Coronary artery (tissue), 2 donors: ENCODE measurements at regions not wholly inside any gene's neighbourhood (a gene's known extent, or its start where the extent isn't known, plus 50 kb on each side); places are given as distances from the start of the nearest gene placed in this dataset.
"Not testable (repeated sequence)": the region's sequence is repeated elsewhere in the genome, so short reads cannot be mapped to it uniquely, and the experiment has no call there.

ENCODE experiments used
- DNase-seq: peaks from one replicate; pipeline ENCODE4 v3.0.0-alpha.2; 2017; ENCODE audit warnings: low spot score
- H3K27ac ChIP-seq, 2 donors: fragments of 200-600 bp; sonication (generic); one replicate each; pipeline ENCODE4 v1.5.1; 2016 to 2019
- H3K4me3 ChIP-seq: fragments of 200-600 bp; sonication (generic); 2 replicates; pipeline ENCODE4 v1.5.1; 2016; ENCODE audit warnings: mild to moderate bottlenecking, moderate library complexity
- TF ChIP-seq, protein P1 (sequence below): fragments of 200-600 bp; sonication (generic); IDR thresholded peaks from one replicate; pipeline ENCODE4 v1.5.1; 2019; ENCODE audit warnings: antibody characterized with exemption

DNA sequence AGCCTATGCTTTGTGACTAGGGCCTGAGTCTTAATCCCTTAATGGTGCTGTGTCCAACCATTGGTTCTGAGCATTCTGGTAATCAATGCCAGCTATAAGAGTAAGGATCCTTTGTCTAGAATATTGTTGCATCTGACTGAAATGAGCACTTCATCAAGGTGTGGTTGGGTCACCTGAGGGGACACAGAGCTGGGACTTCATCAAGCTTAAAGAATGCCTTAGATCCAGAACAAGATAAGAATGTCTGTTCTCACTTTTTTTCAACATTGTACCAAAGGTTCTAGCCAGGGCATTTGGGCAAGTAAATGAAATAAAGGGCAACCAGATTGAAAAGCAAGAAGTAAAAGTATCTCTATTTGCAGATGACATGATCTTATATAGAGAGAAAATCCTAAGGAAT lies 280.4 kb downstream of the MTERF1 start:
- H3K27ac ChIP-seq = no peak overlapping the region
- TF ChIP-seq, protein P1, sequence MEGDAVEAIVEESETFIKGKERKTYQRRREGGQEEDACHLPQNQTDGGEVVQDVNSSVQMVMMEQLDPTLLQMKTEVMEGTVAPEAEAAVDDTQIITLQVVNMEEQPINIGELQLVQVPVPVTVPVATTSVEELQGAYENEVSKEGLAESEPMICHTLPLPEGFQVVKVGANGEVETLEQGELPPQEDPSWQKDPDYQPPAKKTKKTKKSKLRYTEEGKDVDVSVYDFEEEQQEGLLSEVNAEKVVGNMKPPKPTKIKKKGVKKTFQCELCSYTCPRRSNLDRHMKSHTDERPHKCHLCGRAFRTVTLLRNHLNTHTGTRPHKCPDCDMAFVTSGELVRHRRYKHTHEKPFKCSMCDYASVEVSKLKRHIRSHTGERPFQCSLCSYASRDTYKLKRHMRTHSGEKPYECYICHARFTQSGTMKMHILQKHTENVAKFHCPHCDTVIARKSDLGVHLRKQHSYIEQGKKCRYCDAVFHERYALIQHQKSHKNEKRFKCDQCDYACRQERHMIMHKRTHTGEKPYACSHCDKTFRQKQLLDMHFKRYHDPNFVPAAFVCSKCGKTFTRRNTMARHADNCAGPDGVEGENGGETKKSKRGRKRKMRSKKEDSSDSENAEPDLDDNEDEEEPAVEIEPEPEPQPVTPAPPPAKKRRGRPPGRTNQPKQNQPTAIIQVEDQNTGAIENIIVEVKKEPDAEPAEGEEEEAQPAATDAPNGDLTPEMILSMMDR = no peak
- no peak overlapping the region for H3K4me3 ChIP-seq
- DNase-seq = no peak

- TF ChIP-seq, protein P1 = no peak
- Histone ChIP-seq H3K27ac (no peak overlapping the region), H3K4me3 (no peak overlapping the region)
- DNase-seq = no peak
Observed at GRCh38 chr7:91603707-91604106, 276.8 kb downstream of the MTERF1 start.

DNA sequence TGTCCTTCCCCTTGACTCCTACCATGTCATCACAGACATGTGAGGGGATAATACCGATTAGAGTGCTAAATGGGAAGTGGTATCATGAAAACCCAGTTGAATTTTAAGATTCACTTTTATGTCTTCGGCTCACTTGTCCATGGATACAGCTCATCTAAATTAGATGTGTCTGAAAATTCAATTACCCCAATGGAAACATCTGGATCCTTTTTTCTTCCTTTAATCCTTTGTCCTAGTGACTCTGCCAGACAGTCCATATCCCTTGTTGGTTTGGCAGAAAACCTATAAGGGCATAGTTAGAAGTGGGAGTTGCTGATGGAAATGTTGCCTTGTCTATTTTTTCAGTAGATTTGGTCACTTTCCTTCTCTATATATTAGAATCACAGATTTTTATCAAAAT lies 271.9 kb downstream of the MTERF1 start:
- TF ChIP-seq, protein P1 = no peak
- no peak overlapping the region for H3K4me3 ChIP-seq
- DNase-seq = no peak
- no peak overlapping the region for H3K27ac ChIP-seq

DNA sequence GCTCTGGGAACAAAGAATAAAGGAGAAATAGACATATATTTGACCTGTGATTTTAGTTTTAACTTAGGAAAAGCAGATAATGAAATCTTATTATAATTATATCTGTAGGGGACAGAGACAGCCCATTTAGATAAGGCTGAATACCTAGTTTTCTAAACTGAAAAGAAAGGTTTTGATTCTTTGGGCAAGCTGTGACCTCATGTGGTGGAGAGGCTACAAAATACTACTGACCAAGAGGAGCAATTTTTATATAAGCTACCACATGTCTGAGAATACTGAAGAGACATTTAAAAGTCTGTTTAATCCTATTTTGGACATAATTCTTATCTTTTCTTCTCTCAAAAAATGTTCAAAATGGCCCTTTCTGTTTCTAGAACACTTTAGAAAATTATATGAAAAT lies 271.0 kb downstream of the MTERF1 start:
- DNase-seq = no peak
- Histone ChIP-seq H3K4me3 (no peak overlapping the region), H3K27ac (no peak overlapping the region)
- TF ChIP-seq, protein P1 = no peak

GRCh38 chr7:91614431-91614830 lies 266.1 kb downstream of the MTERF1 start:
- DNase-seq = no peak
- no peak overlapping the region for H3K4me3 ChIP-seq
- TF ChIP-seq, protein P1 = no peak
- no peak overlapping the region for H3K27ac ChIP-seq

- Histone ChIP-seq H3K27ac (no peak overlapping the region), H3K4me3 (no peak overlapping the region)
- DNase-seq = no peak
- TF ChIP-seq, protein P1 = no peak
Observed at GRCh38 chr7:91618776-91619765, 261.4 kb downstream of the MTERF1 start.

GRCh38 chr7:91620827-91621226 lies 259.7 kb downstream of the MTERF1 start:
- H3K27ac ChIP-seq = no peak overlapping the region
- no peak for DNase-seq
- H3K4me3 ChIP-seq = no peak overlapping the region
- TF ChIP-seq, protein P1 = no peak

GRCh38 chr7:91627324-91627723 lies 253.2 kb downstream of the MTERF1 start:
- not testable (repeated sequence) for DNase-seq, H3K4me3 ChIP-seq, H3K27ac ChIP-seq
